ENCODE measurements at regions not wholly inside any gene's neighbourhood (a gene's known extent, or its start where the extent isn't known, plus 50 kb on each side); places are given as distances from the start of the nearest gene placed in this dataset.

DNA sequence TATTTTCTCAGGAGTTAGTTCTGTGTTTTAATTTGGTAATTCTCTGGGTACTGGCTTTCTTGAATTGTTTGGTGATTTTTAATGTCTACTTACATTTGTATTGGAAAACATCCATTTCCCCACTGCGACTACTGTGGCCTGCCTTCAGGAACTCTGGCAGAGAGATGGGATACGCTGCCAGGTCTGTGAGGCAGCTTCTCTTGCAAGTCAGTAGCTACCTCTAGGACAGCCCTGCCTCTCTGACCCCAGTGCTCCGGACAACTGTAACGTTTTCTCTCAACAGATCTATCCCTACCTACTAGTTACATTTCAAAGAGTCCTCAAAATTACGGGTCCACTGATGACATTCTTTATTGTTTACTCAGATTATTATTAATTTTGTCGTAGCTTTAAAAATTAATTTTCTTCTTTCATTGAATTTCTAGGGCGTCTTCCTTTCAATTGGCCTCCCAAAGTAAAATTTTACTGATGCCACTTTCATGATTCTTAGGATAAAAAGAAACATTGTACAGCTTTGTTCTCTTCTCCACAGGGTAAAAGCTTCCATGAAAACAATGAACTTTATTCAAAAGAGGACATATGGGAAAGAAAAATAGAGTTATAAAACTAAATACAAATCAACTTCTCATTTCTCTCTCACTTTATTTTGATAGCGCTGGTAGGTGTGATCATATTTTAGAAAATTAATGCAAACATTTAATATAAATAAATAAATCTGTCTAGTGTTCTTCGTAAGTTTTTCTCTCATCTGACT is 123.2 kb upstream of the GOLGA8J start:
- TF ChIP-seq, protein P1, sequence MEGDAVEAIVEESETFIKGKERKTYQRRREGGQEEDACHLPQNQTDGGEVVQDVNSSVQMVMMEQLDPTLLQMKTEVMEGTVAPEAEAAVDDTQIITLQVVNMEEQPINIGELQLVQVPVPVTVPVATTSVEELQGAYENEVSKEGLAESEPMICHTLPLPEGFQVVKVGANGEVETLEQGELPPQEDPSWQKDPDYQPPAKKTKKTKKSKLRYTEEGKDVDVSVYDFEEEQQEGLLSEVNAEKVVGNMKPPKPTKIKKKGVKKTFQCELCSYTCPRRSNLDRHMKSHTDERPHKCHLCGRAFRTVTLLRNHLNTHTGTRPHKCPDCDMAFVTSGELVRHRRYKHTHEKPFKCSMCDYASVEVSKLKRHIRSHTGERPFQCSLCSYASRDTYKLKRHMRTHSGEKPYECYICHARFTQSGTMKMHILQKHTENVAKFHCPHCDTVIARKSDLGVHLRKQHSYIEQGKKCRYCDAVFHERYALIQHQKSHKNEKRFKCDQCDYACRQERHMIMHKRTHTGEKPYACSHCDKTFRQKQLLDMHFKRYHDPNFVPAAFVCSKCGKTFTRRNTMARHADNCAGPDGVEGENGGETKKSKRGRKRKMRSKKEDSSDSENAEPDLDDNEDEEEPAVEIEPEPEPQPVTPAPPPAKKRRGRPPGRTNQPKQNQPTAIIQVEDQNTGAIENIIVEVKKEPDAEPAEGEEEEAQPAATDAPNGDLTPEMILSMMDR (IDR thresholded peaks at IDR 0.05; ENCODE audit: control extremely low read depth, extremely low read depth, low read depth, missing control alignments) = no peak
- ChIA-PET POLR2A (no interaction called here), CTCF (no interaction called here)
- DNase-seq (ENCODE audit: extremely low spot score) = no peak

DNA sequence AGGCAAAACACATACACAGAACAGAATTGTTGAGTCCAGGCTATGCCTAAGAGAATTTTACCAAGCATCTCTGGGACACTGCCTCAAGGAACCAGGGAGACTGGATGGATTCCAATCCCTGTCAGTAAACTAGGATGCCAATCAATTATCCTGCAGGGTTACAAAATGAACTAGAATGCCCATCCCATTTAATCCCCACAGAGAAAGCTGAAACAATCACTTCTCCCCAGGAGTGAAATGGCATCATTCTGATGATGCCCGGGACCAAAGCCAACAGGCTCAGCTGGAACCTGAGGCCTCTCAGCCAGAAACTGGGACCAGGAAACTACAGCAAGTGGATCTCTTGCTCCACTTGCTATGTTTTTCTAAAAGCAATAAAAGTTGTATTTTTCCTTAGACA is 130.0 kb upstream of the TJP1 start:
- CTCF ChIA-PET = no interaction called here
- POLR2A ChIA-PET = interaction anchor here (0.7 kb wide), 1 partner anchor 267 kb away, joined by 4 read pairs; no protein-coding TSS in a partner anchor
- DNase-seq (ENCODE audit: extremely low spot score) = no peak

DNA sequence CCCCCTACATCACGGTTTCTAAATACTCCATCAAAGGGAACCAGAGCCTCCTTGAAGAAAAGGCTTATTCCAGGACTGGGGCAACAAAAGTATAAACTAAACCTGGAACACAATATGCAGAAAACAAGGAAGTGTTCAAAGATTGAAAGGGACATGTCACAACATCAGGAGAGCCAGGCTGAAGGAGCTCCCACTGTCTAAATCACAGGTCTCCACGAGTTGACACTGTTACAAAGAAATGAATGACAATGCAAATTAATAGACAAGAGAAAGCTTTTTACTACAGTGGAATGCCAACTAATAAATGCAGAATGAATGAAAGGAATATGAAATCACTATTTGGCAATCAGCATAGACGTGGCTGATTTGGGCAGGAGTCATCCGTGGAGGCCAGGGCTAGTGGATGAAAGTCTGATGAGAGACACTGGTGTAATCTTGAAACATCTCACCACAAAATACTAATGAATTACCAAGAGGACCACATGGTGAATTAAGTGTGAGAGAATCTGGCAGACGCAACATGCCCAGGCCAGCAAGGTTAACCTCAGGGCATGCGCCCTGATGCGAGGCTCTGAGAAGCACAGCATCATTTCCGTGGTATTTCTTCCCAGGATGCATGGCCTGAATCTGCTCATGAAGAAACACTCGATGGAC is 123.8 kb upstream of the TJP1 start:
- DNase-seq (ENCODE audit: extremely low spot score) = no peak
- CTCF ChIA-PET = interaction anchor here (1.2 kb wide), 1 partner anchor 30 kb away, joined by 3 read pairs; no protein-coding TSS in a partner anchor
- TF ChIP-seq, protein P1 (IDR thresholded peaks at IDR 0.05; ENCODE audit: control extremely low read depth, extremely low read depth, low read depth, missing control alignments) = no peak
- POLR2A ChIA-PET = no interaction called here

More for the DNA sequence above, 130.0 kb upstream of the TJP1 start:
- TF ChIP-seq, protein P1 (IDR thresholded peaks at IDR 0.05; ENCODE audit: control extremely low read depth, extremely low read depth, low read depth, missing control alignments) = no peak

DNA sequence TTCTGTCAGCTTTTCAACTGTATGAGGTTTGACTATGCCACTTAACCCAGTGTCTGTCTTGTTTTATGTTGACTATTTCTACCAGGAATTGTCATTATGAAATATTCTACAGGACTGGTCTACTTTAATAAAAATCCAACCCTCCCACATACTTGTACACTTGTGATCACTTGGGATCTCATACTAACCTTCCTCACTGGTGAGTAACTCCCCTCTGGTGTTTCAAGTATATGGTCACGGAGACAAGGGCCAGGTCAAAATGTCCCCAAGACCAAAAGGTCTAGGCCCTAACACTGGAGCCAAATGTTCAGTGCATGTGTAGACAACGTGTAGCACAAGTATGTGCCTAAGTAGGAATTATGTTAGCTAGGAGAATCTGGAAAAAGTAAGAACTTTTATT is 122.7 kb upstream of the TJP1 start:
- TF ChIP-seq, protein P1 (IDR thresholded peaks at IDR 0.05; ENCODE audit: control extremely low read depth, extremely low read depth, low read depth, missing control alignments) = no peak
- CTCF ChIA-PET = interaction anchor here (1.2 kb wide), 1 partner anchor 29 kb away, joined by 3 read pairs; no protein-coding TSS in a partner anchor
- DNase-seq (ENCODE audit: extremely low spot score) = no peak
- POLR2A ChIA-PET = no interaction called here

DNA sequence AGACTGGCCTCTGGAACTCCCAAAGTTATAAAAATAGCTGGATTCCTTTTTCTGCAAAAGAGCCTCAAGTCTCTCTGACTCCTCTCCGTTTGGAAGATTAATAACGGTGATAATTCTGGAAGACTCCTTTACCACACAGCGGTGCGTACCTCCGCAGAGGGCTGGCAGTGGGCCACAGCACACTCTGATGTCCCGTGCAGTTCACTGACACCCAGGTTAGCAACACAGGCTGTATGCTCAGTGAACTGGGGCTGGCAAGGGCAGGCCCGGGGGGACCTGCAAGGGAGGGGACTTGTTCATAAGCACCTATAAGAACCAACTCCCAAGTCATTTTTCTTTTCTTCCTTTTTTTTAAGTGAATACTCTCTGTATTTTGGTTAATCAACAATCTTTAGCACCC is 120.3 kb upstream of the TJP1 start:
- no peak for DNase-seq (ENCODE audit: extremely low spot score)
- ChIA-PET POLR2A (no interaction called here), CTCF (interaction anchor here (1.1 to 1.6 kb wide), 2 partner anchors 13 to 18 kb away, joined by 4 to 5 read pairs; no protein-coding TSS in a partner anchor)
- TF ChIP-seq, protein P1 (IDR thresholded peaks at IDR 0.05; ENCODE audit: control extremely low read depth, extremely low read depth, low read depth, missing control alignments) = no peak

DNA sequence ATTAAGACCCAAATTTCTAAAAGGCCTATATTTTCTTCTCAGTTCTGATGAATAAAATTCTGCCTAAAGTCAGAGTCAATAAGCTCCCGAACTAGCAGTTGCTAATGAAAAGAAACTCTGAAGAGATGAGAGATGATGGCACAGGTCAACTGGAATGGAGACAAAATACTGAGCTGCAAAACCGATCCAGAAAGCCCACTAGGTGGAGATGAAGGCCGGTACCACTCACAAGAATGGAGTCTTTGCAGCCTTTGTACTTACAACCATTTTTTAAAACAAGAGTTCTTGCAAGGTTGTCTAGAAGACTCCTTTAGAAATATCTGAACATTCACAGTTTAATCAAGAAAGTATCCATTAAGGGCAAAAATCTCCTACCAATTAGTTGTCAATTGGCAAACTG is 119.9 kb upstream of the TJP1 start:
- TF ChIP-seq, protein P1 (IDR thresholded peaks at IDR 0.05; ENCODE audit: control extremely low read depth, extremely low read depth, low read depth, missing control alignments) = no peak
- ChIA-PET CTCF (interaction anchor here (1.1 to 1.6 kb wide), 2 partner anchors 14 to 18 kb away, joined by 4 to 5 read pairs; no protein-coding TSS in a partner anchor), POLR2A (no interaction called here)
- no peak for DNase-seq (ENCODE audit: extremely low spot score)
